ENCODE measurements at regions not wholly inside any gene's neighbourhood (a gene's known extent, or its start where the extent isn't known, plus 50 kb on each side); places are given as distances from the start of the nearest gene placed in this dataset.
"Not testable (repeated sequence)": the region's sequence is repeated elsewhere in the genome, so short reads cannot be mapped to it uniquely, and the experiment has no call there.

DNA sequence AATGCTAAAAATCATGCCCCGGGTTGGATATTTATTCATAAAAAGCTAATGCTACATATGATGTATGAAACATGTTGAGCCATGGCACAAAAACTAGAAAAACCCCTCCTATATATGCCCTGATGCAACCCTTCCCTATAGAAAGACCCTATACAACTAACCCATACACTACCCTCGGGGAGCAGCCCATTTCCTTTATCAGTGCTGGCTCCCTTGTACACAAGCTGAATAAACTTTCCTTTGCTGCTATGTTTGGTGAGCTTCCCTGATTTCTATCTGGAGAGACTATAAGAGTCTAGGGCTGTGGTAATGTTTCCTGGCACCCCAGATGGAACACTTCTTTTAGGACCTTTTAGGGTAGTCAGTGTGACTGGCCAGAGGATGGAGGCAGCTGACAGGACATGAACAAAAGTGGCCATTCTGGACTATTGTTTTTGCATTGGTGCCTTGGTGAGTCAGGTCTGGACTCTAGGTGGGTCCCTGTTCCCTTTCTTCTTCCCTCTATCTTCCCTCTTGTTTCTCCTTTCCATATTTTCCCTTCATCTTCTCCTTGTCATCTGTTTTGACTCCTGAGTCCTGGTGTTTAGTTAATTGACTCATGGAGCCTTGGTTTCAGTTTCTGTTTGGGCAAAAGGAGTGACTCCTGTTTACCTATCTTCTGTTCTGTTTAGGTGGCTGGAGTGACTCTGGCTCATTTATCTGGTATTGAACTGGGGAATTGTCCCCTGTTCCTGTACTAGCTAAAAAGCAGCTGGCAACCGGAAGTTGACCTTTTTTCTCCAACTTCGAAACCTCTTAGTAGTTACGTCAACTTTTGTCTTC, 1321.8 kb upstream of the PCDH9 start:
- H3K9ac ChIP-seq (ENCODE audit: low read length) = no peak overlapping the region
- H3K4me1 ChIP-seq (ENCODE audit: control insufficient read depth, insufficient read depth, low read length) = no peaks in the 10 kb centered on the region
- H3K4me3 ChIP-seq (ENCODE audit: low read length) = no peak overlapping the region
- no peaks in the 10 kb centered on the region for H3K9me3 ChIP-seq (ENCODE audit: control insufficient read depth, low read length)
- H3K27me3 ChIP-seq (replicated peaks; ENCODE audit: control insufficient read depth, insufficient read depth, low read length) = no peaks in the 10 kb centered on the region
- no peak for DNase-seq (ENCODE audit: low read depth)
- no peaks in the 10 kb centered on the region for H3K36me3 ChIP-seq (ENCODE audit: control insufficient read depth, insufficient read depth, low read length, severe bottlenecking)

DNA sequence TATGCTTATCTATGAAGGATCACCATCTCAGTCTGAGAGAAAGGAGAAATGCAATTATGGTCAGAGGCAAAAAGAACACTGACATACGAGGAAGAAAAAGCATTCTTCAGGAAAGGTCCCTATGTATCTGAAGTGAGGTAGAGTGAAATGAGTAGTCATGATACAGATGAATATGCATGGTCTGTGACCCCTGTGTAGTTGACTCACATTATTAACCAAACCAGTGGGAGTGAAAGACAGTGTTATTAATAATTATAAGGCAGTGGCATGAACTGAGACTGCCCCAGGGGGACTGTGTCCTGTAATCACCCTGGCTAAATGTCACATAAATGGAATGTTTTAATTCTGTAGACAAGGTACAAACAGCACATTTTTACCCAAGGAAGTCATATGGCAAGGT, 1320.2 kb upstream of the PCDH9 start:
- no peak for DNase-seq (ENCODE audit: low read depth)
- no peaks in the 10 kb centered on the region for H3K36me3 ChIP-seq (ENCODE audit: control insufficient read depth, insufficient read depth, low read length, severe bottlenecking)
- no peaks in the 10 kb centered on the region for H3K27me3 ChIP-seq (replicated peaks; ENCODE audit: control insufficient read depth, insufficient read depth, low read length)
- no peaks in the 10 kb centered on the region for H3K9me3 ChIP-seq (ENCODE audit: control insufficient read depth, low read length)
- H3K4me3 ChIP-seq (ENCODE audit: low read length) = no peak overlapping the region
- no peaks in the 10 kb centered on the region for H3K4me1 ChIP-seq (ENCODE audit: control insufficient read depth, insufficient read depth, low read length)
- no peak overlapping the region for H3K9ac ChIP-seq (ENCODE audit: low read length)

DNA sequence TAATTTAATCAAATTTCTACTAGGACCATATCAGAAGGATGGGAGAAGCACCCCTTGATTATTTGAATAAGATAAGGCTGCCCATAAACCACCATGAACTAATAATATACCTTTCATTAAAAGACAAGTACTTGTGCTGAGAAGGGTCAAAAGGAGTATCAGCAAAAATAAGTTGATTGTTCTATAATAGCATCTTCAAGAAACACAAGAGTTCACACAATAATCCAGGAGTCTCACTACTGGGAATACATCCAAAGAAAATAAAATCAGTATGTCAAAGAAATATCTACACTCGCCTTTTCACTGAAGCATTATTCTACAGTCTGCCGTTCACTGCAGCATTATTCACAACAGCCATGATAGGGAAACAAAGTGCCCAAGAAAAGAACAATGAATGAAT, 1310.1 kb upstream of the PCDH9 start:
- no peak overlapping the region for H3K4me3 ChIP-seq (ENCODE audit: low read length)
- H3K4me1 ChIP-seq (ENCODE audit: control insufficient read depth, insufficient read depth, low read length) = no peaks in the 10 kb centered on the region
- DNase-seq (ENCODE audit: low read depth) = no peak
- H3K36me3 ChIP-seq (ENCODE audit: control insufficient read depth, insufficient read depth, low read length, severe bottlenecking) = no peaks in the 10 kb centered on the region
- no peaks in the 10 kb centered on the region for H3K9me3 ChIP-seq (ENCODE audit: control insufficient read depth, low read length)
- no peak overlapping the region for H3K9ac ChIP-seq (ENCODE audit: low read length)
- H3K27me3 ChIP-seq (replicated peaks; ENCODE audit: control insufficient read depth, insufficient read depth, low read length) = no peaks in the 10 kb centered on the region

DNA sequence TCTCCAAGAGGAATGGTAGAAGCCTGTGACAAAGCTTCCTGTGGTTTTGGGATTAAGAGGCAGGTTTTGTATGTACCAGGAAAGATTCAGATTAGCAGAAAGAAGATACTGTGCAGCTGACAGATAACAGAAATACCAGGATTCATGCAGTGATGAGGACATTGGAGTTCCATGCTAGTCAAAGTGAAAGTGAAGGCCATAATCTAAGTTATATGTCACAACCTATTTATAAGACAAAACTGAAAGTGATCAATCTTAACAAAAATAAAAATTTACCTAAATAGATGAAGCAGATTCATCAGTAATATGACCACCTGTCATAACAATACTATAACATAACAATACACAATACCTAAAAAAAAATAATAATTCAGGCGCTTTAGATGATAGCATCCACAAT, 1305.2 kb upstream of the PCDH9 start:
- DNase-seq (ENCODE audit: low read depth) = no peak
- no peak overlapping the region for H3K9ac ChIP-seq (ENCODE audit: low read length)
- H3K27me3 ChIP-seq (replicated peaks; ENCODE audit: control insufficient read depth, insufficient read depth, low read length) = no peaks in the 10 kb centered on the region
- H3K4me1 ChIP-seq (ENCODE audit: control insufficient read depth, insufficient read depth, low read length) = no peaks in the 10 kb centered on the region
- H3K36me3 ChIP-seq (ENCODE audit: control insufficient read depth, insufficient read depth, low read length, severe bottlenecking) = no peaks in the 10 kb centered on the region
- no peak overlapping the region for H3K4me3 ChIP-seq (ENCODE audit: low read length)
- H3K9me3 ChIP-seq (ENCODE audit: control insufficient read depth, low read length) = peaks cover 8% of the 10 kb centered on the region

DNA sequence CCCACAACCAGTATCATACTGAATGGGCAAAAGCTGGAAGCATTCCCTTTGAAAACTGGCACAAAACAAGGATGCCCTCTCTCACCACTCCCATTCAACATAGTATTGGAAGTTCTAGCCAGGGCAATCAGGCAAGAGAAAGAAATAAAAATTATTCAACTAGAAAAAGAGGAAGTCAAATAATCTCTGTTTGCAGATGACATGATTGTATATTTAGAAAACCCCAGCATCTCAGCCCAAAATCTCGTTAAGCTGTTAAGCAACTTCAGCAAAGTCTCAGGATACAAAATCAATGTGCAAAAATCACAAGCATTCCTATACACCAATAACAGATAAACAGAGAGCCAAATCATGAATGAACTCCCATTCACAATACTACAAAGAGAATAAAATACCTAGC, 1297.0 kb upstream of the PCDH9 start:
- peaks cover 15% of the 10 kb centered on the region for H3K9me3 ChIP-seq (ENCODE audit: control insufficient read depth, low read length)
- not testable (repeated sequence) for H3K36me3 ChIP-seq (ENCODE audit: control insufficient read depth, insufficient read depth, low read length, severe bottlenecking); H3K9ac ChIP-seq (ENCODE audit: low read length); H3K27me3 ChIP-seq (replicated peaks; ENCODE audit: control insufficient read depth, insufficient read depth, low read length); DNase-seq (ENCODE audit: low read depth); H3K4me3 ChIP-seq (ENCODE audit: low read length); H3K4me1 ChIP-seq (ENCODE audit: control insufficient read depth, insufficient read depth, low read length)

DNA sequence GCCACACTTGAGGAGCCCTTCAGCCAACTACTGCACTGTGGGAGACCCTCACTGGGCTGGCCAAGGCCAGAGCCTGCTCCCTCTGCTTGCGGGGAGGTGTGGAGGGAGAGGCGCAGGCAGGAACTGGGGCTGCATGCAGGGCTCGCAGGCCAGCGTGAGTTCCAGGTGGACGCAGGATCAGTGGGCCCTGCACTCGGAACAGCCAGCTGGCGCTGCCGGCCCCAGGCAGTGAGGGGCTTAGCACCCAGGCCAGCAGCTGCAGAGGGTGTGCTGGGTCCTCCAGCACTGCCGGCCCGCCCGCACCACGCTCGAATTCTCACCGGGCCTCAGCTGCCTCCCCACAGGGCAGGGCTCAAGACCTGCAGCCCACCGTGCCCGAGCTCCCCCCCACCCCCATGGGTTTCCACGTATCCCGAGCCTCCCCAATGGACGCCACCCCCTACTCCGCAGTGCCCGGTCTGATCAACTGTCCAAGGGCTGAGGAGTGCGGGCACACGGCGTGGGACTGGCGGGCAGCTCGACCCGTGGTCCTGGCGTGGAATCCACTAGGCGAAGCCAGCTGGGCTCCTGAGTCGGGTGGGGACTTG, 1293.8 kb upstream of the PCDH9 start:
- Histone ChIP-seq H3K36me3 (ENCODE audit: control insufficient read depth, insufficient read depth, low read length, severe bottlenecking) (no peaks in the 10 kb centered on the region), H3K9me3 (ENCODE audit: control insufficient read depth, low read length) (peaks cover 12% of the 10 kb centered on the region), H3K27me3 (replicated peaks; ENCODE audit: control insufficient read depth, insufficient read depth, low read length) (no peaks in the 10 kb centered on the region), H3K4me1 (ENCODE audit: control insufficient read depth, insufficient read depth, low read length) (no peaks in the 10 kb centered on the region), H3K9ac (ENCODE audit: low read length) (no peak overlapping the region), H3K4me3 (ENCODE audit: low read length) (no peak overlapping the region)
- no peak for DNase-seq (ENCODE audit: low read depth)

DNA sequence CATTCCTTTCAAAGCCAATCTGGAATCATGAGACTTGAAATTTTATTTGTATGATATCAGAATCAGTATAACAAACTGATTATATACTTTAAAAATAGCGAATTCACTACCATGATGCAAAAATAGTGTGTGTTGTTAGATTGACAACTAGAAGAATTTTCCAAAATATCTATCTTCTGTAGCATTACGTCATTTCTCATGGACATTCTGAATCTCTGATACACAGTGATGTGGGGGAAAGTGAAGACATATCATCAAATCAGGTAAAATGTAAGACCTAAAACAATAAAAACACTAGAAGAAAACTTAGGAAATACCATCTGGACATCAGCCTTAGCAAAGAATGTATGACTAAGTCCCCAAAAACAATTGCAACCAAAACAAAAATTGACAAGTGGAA, 1292.0 kb upstream of the PCDH9 start:
- Histone ChIP-seq H3K27me3 (replicated peaks; ENCODE audit: control insufficient read depth, insufficient read depth, low read length) (no peaks in the 10 kb centered on the region), H3K36me3 (ENCODE audit: control insufficient read depth, insufficient read depth, low read length, severe bottlenecking) (no peaks in the 10 kb centered on the region), H3K9me3 (ENCODE audit: control insufficient read depth, low read length) (peaks cover 12% of the 10 kb centered on the region), H3K9ac (ENCODE audit: low read length) (no peak overlapping the region), H3K4me3 (ENCODE audit: low read length) (no peak overlapping the region), H3K4me1 (ENCODE audit: control insufficient read depth, insufficient read depth, low read length) (no peaks in the 10 kb centered on the region)
- no peak for DNase-seq (ENCODE audit: low read depth)

DNA sequence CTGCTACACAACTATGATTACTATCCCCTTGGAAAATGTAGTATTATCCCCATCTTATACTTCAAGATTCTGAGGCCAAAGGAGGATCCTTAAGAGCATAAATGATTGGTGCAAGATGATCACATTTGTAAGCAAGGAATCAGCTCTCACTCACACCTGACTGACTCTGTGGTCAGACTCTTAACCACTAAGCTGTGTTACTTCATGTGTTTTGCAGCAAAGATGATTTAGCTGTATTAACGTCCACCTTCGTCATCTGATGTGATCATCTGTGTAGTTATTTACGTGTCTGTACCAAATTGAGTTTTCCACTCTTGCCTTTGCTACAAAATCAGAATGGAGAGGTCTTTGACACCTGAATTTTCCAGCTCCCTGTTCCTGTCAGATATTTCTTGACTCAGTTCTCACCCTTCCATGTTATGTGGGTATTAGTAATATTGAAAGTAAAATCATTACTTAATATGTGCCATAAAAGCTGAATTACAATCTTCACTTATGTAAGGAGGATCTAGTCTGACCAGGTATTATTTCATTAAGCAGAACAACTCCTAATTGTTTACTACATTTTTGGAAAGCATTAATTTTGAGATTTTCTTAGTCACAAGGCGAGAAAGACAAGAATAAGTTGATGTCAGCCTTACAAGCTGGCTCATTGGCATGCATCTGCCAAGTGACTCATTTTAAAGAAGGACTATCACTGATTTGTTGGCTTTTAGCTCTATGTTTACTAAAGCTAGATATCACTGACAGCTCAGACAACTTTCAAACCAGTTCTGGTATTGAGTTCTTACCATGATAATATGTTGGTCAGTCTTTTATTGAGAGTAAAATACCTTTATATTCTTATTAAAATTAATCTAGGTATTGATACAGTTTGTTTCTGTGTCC, 1279.8 kb upstream of the PCDH9 start:
- DNase-seq (ENCODE audit: low read depth) = no peak
- H3K36me3 ChIP-seq (ENCODE audit: control insufficient read depth, insufficient read depth, low read length, severe bottlenecking) = no peaks in the 10 kb centered on the region
- no peak overlapping the region for H3K4me3 ChIP-seq (ENCODE audit: low read length)

DNA sequence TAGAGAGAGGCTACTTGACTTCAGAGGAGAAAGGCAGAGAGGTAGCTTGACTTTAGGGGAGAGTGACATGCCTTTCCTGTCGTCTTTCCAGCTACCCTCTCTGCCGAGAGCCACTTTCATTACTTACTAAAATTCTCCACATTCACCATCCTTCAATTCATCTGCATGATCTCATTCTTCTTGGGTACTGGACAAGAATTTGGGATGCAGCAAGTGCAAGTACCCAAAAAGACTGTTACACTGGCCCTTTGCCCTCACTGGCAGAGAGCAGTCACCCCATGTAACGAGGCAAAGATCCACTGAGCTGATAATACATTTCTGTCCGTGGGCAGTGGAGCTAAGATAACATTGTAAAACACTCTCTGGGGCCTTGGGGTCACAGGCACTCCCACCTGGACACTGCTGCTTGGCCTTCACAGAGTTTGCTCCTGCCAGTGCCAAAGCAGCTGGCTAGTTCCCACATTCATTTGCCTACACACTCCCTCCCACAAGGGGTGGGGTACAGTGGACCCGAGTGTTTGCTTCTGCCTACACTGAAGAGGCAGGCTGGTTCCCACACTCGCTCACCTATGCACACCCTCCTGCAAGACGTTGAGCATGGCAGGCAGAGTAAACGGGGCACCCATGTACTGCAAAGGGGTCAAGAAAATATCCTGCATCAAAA, 1276.9 kb upstream of the PCDH9 start:
- DNase-seq (ENCODE audit: low read depth) = no peak
- H3K4me3 ChIP-seq (ENCODE audit: low read length) = no peak overlapping the region
- no peaks in the 10 kb centered on the region for H3K27me3 ChIP-seq (replicated peaks; ENCODE audit: control insufficient read depth, insufficient read depth, low read length)
- no peaks in the 10 kb centered on the region for H3K36me3 ChIP-seq (ENCODE audit: control insufficient read depth, insufficient read depth, low read length, severe bottlenecking)
- no peak overlapping the region for H3K9ac ChIP-seq (ENCODE audit: low read length)
- H3K9me3 ChIP-seq (ENCODE audit: control insufficient read depth, low read length) = no peaks in the 10 kb centered on the region
- no peaks in the 10 kb centered on the region for H3K4me1 ChIP-seq (ENCODE audit: control insufficient read depth, insufficient read depth, low read length)

More for the DNA sequence above, 1279.8 kb upstream of the PCDH9 start:
- Histone ChIP-seq H3K4me1 (ENCODE audit: control insufficient read depth, insufficient read depth, low read length) (no peaks in the 10 kb centered on the region), H3K9ac (ENCODE audit: low read length) (no peak overlapping the region), H3K27me3 (replicated peaks; ENCODE audit: control insufficient read depth, insufficient read depth, low read length) (no peaks in the 10 kb centered on the region), H3K9me3 (ENCODE audit: control insufficient read depth, low read length) (no peaks in the 10 kb centered on the region)

DNA sequence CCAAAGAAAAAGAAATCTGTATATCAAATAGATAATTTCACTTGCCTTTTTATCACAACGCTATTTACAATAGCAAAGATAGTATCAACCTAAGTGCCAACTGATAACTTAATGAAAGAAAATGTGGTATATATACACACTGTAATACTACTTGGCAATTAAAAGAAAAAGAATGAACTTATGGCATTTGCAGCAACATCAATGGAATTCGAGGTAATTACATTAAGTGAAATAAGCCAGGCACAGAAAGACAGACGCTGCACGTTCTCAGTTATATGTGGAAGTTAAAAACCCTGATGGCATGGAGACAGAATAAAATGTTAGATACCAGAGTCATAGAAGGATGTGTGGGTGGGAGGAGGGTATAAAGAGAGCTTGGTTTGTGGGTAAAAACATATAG, 1260.5 kb upstream of the PCDH9 start:
- H3K36me3 ChIP-seq (ENCODE audit: control insufficient read depth, insufficient read depth, low read length, severe bottlenecking) = no peaks in the 10 kb centered on the region
- H3K4me3 ChIP-seq (ENCODE audit: low read length) = no peak overlapping the region
- no peak for DNase-seq (ENCODE audit: low read depth)
- no peaks in the 10 kb centered on the region for H3K9me3 ChIP-seq (ENCODE audit: control insufficient read depth, low read length)
- no peak overlapping the region for H3K9ac ChIP-seq (ENCODE audit: low read length)
- no peaks in the 10 kb centered on the region for H3K4me1 ChIP-seq (ENCODE audit: control insufficient read depth, insufficient read depth, low read length)
- no peaks in the 10 kb centered on the region for H3K27me3 ChIP-seq (replicated peaks; ENCODE audit: control insufficient read depth, insufficient read depth, low read length)

DNA sequence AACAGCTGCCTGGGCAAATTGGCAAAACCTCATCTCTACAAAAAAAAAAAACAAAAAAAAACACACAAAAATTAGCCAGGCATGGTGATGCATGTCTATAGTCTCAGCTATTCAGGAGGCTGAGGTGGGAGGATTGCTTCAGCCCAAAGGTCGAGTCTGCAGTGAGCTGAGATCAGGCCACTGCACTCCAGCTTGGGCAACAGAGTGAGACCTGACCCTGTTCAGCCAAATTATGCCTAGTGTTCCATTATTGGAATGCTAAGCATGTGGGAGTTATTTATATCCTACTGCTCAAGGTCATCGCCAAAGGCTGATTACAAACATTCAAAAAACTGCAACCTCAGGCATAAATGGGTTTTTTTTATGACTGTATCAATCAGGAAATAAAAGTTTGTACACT, 1251.0 kb upstream of the PCDH9 start:
- Histone ChIP-seq H3K27me3 (replicated peaks; ENCODE audit: control insufficient read depth, insufficient read depth, low read length) (no peaks in the 10 kb centered on the region), H3K4me3 (ENCODE audit: low read length) (no peak overlapping the region), H3K36me3 (ENCODE audit: control insufficient read depth, insufficient read depth, low read length, severe bottlenecking) (no peaks in the 10 kb centered on the region), H3K4me1 (ENCODE audit: control insufficient read depth, insufficient read depth, low read length) (no peaks in the 10 kb centered on the region), H3K9me3 (ENCODE audit: control insufficient read depth, low read length) (no peaks in the 10 kb centered on the region), H3K9ac (ENCODE audit: low read length) (no peak overlapping the region)
- DNase-seq (ENCODE audit: low read depth) = no peak
